KMS-11 (cell line): ENCODE measurements at regions not wholly inside any gene's neighbourhood (a gene's known extent, or its start where the extent isn't known, plus 50 kb on each side); places are given as distances from the start of the nearest gene placed in this dataset.
A peak's percentile ranks its signal among the peaks of the same experiment; 100 is the strongest.

ENCODE experiments used
- H2AFZ ChIP-seq: fragments of 200-600 bp; sonication (generic); 2 replicates; pipeline ENCODE4 v1.6.1; 2016; ENCODE audit warnings: antibody characterized with exemption, mixed run types, low read depth
- H3K27ac ChIP-seq: fragments of 200-600 bp; sonication (generic); 2 replicates; pipeline ENCODE4 v1.6.1; 2016; ENCODE audit warnings: mild to moderate bottlenecking, mixed run types
- H3K27me3 ChIP-seq: fragments of 200-600 bp; sonication (generic); 2 replicates; pipeline ENCODE4 v1.6.1; 2017; ENCODE audit warnings: mild to moderate bottlenecking, low read depth, mixed run types, moderate library complexity; ENCODE audit not compliant: insufficient read depth
- H3K36me3 ChIP-seq: fragments of 200-600 bp; sonication (generic); 2 replicates; pipeline ENCODE4 v1.6.1; 2017; ENCODE audit warnings: mild to moderate bottlenecking, mixed run types; ENCODE audit not compliant: insufficient read depth
- H3K4me1 ChIP-seq: fragments of 200-600 bp; sonication (generic); 2 replicates; pipeline ENCODE4 v1.6.1; 2016; ENCODE audit warnings: mild to moderate bottlenecking, low read depth, mixed run types; ENCODE audit not compliant: poor library complexity, severe bottlenecking
- H3K4me2 ChIP-seq: fragments of 200-600 bp; sonication (generic); 2 replicates; pipeline ENCODE4 v1.7.0; 2016; ENCODE audit warnings: mild to moderate bottlenecking, mixed run types
- H3K4me3 ChIP-seq: fragments of 200-600 bp; sonication (generic); IDR thresholded peaks from 2 replicates; pipeline ENCODE4 v1.6.1; 2017; ENCODE audit warnings: low read depth, low read length, mixed read lengths; ENCODE audit not compliant: insufficient read depth
- H3K79me2 ChIP-seq: fragments of 200-600 bp; sonication (generic); 2 replicates; pipeline ENCODE4 v1.6.1; 2016; ENCODE audit warnings: low read depth, mixed run types; ENCODE audit not compliant: insufficient read depth
- H3K9ac ChIP-seq: fragments of 200-600 bp; sonication (generic); 2 replicates; pipeline ENCODE4 v1.6.1; 2016; ENCODE audit warnings: mild to moderate bottlenecking, mixed run types
- H4K20me1 ChIP-seq: fragments of 200-600 bp; sonication (generic); 2 replicates; pipeline ENCODE4 v1.6.1; 2016; ENCODE audit warnings: mild to moderate bottlenecking, mixed run types; ENCODE audit not compliant: insufficient read depth
- CTCF ChIP-seq: fragments of 200-600 bp; sonication (generic); conservative IDR thresholded peaks from 2 replicates; pipeline ENCODE4 v1.6.1; 2017; ENCODE audit warnings: low read depth, mild to moderate bottlenecking, antibody characterized with exemption, low read length, moderate library complexity, mixed read lengths

GRCh38 chr10:31602541-31603234 is 283.7 kb downstream of the ZEB1 start:
- peak overlapping the region; percentile 82; the same call in 1 of the 2 replicates for H2AFZ ChIP-seq
- H4K20me1 ChIP-seq = no peaks in the 10 kb centered on the region
- H3K27me3 ChIP-seq = no peaks in the 10 kb centered on the region
- no peaks in the 10 kb centered on the region for H3K36me3 ChIP-seq
- H3K27ac ChIP-seq = no peak overlapping the region
- TF ChIP-seq CTCF = no peak
- H3K4me3 ChIP-seq = no peak overlapping the region
- H3K79me2 ChIP-seq = no peaks in the 10 kb centered on the region
- H3K9ac ChIP-seq = no peak overlapping the region; the same call in 1 of the 2 replicates
- H3K4me2 ChIP-seq = peak overlapping the region; percentile 20; the same call in 1 of the 2 replicates
- no peaks in the 10 kb centered on the region for H3K4me1 ChIP-seq

GRCh38 chr10:31601136-31601535 is 282.1 kb downstream of the ZEB1 start:
- no peaks in the 10 kb centered on the region for H3K79me2 ChIP-seq

GRCh38 chr10:31599626-31600504 is 280.8 kb downstream of the ZEB1 start:
- Histone ChIP-seq H3K9ac (no peak overlapping the region), H3K79me2 (no peaks in the 10 kb centered on the region), H4K20me1 (no peaks in the 10 kb centered on the region), H3K36me3 (no peaks in the 10 kb centered on the region), H3K27ac (no peak overlapping the region), H3K4me2 (no peak overlapping the region), H3K27me3 (no peaks in the 10 kb centered on the region), H3K4me1 (no peaks in the 10 kb centered on the region), H2AFZ (no peak overlapping the region), H3K4me3 (no peak overlapping the region)
- TF ChIP-seq CTCF = no peak

More at GRCh38 chr10:31601136-31601535, 282.1 kb downstream of the ZEB1 start:
- Histone ChIP-seq H3K27me3 (no peaks in the 10 kb centered on the region), H4K20me1 (no peaks in the 10 kb centered on the region), H3K9ac (no peak overlapping the region), H3K4me3 (no peak overlapping the region), H3K36me3 (no peaks in the 10 kb centered on the region), H3K27ac (no peak overlapping the region), H3K4me2 (no peak overlapping the region), H2AFZ (no peak overlapping the region), H3K4me1 (no peaks in the 10 kb centered on the region)
- TF ChIP-seq CTCF = no peak

- Histone ChIP-seq H2AFZ (no peak overlapping the region), H3K4me3 (no peak overlapping the region), H4K20me1 (no peaks in the 10 kb centered on the region), H3K9ac (no peak overlapping the region), H3K36me3 (no peaks in the 10 kb centered on the region), H3K4me1 (no peaks in the 10 kb centered on the region), H3K79me2 (no peaks in the 10 kb centered on the region), H3K27me3 (no peaks in the 10 kb centered on the region), H3K4me2 (no peak overlapping the region), H3K27ac (no peak overlapping the region)
- no peak for TF ChIP-seq CTCF
These were observed 277.7 kb downstream of the ZEB1 start for GRCh38 chr10:31596765-31597164.
